ENCODE measurements at regions not wholly inside any gene's neighbourhood (a gene's known extent, or its start where the extent isn't known, plus 50 kb on each side); places are given as distances from the start of the nearest gene placed in this dataset.

DNA sequence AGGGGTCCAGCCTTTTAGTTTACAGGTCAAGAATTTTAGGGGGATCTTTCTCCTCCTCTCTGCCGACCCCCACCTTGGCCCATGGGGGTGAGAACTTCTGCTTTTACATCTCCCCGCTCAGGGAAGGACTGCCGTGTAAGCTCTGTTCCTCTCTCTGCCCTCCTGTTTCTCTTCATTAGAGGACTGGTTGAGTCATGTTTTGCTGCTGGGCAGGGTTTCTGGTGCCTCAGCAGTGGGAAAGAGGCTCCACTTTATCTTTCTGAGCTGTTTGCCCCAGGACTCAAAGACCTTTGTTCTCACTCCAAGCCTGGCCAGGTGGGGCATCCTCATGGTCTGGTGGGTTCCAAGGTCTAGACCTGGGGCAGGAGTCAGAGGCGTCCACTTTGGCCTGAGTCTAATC lies 93.0 kb downstream of the UTP18 start (continued):
- TF ChIP-seq, protein P1, sequence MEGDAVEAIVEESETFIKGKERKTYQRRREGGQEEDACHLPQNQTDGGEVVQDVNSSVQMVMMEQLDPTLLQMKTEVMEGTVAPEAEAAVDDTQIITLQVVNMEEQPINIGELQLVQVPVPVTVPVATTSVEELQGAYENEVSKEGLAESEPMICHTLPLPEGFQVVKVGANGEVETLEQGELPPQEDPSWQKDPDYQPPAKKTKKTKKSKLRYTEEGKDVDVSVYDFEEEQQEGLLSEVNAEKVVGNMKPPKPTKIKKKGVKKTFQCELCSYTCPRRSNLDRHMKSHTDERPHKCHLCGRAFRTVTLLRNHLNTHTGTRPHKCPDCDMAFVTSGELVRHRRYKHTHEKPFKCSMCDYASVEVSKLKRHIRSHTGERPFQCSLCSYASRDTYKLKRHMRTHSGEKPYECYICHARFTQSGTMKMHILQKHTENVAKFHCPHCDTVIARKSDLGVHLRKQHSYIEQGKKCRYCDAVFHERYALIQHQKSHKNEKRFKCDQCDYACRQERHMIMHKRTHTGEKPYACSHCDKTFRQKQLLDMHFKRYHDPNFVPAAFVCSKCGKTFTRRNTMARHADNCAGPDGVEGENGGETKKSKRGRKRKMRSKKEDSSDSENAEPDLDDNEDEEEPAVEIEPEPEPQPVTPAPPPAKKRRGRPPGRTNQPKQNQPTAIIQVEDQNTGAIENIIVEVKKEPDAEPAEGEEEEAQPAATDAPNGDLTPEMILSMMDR (conservative IDR thresholded peaks at IDR 0.05; ENCODE audit: low read depth in 2 of 2) = no peak
- TF ChIP-seq JUNB (IDR thresholded peaks at IDR 0.05; ENCODE audit: unreplicated experiment) = no peak

GRCh38 chr17:51354936-51355335 lies 94.6 kb downstream of the UTP18 start:
- no peak overlapping the region for H3K4me2 ChIP-seq
- H3K4me3 ChIP-seq = no peak overlapping the region
- ATAC-seq (no peak), DNase-seq (ENCODE audit: low spot score) (no peak)
- no peak overlapping the region for H3K4me3 Mint-ChIP-seq
- H3K36me3 Mint-ChIP-seq (ENCODE audit: low read depth) = no peaks in the 10 kb centered on the region
- no peaks in the 10 kb centered on the region for H4K20me1 ChIP-seq (replicated peaks; ENCODE audit: insufficient read depth)
- H3K27me3 ChIP-seq (ENCODE audit: insufficient read depth) = no peaks in the 10 kb centered on the region
- H3K4me1 Mint-ChIP-seq = no peaks in the 10 kb centered on the region
- no peaks in the 10 kb centered on the region; the same call in 1 of the 2 replicates for H3K4me1 ChIP-seq (ENCODE audit: insufficient read depth)
- H3K36me3 ChIP-seq (ENCODE audit: insufficient read depth) = no peaks in the 10 kb centered on the region
- no peaks in the 10 kb centered on the region for H3K27me3 Mint-ChIP-seq (ENCODE audit: insufficient read depth, low read depth, poor library complexity)
- H3K27ac ChIP-seq (ENCODE audit: low read depth) = no peak overlapping the region
- no peaks in the 10 kb centered on the region for H3K79me2 ChIP-seq (replicated peaks; ENCODE audit: insufficient read depth)
- peaks cover 9% of the 10 kb centered on the region for H3K9me2 ChIP-seq (ENCODE audit: insufficient read depth)
- H3K27ac Mint-ChIP-seq = no peak overlapping the region
- H2AFZ ChIP-seq = no peak overlapping the region
- H3F3A ChIP-seq (replicated peaks; ENCODE audit: low read depth) = no peaks in the 10 kb centered on the region
- no peaks in the 10 kb centered on the region for H3K9me3 Mint-ChIP-seq
- TF ChIP-seq CREB1 (CRISPR knock-in tag; IDR thresholded peaks at IDR 0.05; ENCODE audit: low read depth) = no peak
- TF ChIP-seq JUNB (IDR thresholded peaks at IDR 0.05; ENCODE audit: unreplicated experiment) = no peak
- no peak for TF ChIP-seq EZH2 (IDR thresholded peaks at IDR 0.05; ENCODE audit: low read depth, unreplicated experiment)
- TF ChIP-seq POLR2AphosphoS5 (IDR thresholded peaks at IDR 0.05; ENCODE audit: low read depth) = no peak
- no peak for TF ChIP-seq REST (IDR thresholded peaks at IDR 0.05; ENCODE audit: unreplicated experiment)
- no peak for TF ChIP-seq ETS1 (IDR thresholded peaks at IDR 0.05)
- no peak for TF ChIP-seq ZNF114 (CRISPR knock-in tag; IDR thresholded peaks at IDR 0.05)
- TF ChIP-seq STAT1 (IDR thresholded peaks at IDR 0.05; ENCODE audit: unreplicated experiment) = no peak
- TF ChIP-seq, protein P2, sequence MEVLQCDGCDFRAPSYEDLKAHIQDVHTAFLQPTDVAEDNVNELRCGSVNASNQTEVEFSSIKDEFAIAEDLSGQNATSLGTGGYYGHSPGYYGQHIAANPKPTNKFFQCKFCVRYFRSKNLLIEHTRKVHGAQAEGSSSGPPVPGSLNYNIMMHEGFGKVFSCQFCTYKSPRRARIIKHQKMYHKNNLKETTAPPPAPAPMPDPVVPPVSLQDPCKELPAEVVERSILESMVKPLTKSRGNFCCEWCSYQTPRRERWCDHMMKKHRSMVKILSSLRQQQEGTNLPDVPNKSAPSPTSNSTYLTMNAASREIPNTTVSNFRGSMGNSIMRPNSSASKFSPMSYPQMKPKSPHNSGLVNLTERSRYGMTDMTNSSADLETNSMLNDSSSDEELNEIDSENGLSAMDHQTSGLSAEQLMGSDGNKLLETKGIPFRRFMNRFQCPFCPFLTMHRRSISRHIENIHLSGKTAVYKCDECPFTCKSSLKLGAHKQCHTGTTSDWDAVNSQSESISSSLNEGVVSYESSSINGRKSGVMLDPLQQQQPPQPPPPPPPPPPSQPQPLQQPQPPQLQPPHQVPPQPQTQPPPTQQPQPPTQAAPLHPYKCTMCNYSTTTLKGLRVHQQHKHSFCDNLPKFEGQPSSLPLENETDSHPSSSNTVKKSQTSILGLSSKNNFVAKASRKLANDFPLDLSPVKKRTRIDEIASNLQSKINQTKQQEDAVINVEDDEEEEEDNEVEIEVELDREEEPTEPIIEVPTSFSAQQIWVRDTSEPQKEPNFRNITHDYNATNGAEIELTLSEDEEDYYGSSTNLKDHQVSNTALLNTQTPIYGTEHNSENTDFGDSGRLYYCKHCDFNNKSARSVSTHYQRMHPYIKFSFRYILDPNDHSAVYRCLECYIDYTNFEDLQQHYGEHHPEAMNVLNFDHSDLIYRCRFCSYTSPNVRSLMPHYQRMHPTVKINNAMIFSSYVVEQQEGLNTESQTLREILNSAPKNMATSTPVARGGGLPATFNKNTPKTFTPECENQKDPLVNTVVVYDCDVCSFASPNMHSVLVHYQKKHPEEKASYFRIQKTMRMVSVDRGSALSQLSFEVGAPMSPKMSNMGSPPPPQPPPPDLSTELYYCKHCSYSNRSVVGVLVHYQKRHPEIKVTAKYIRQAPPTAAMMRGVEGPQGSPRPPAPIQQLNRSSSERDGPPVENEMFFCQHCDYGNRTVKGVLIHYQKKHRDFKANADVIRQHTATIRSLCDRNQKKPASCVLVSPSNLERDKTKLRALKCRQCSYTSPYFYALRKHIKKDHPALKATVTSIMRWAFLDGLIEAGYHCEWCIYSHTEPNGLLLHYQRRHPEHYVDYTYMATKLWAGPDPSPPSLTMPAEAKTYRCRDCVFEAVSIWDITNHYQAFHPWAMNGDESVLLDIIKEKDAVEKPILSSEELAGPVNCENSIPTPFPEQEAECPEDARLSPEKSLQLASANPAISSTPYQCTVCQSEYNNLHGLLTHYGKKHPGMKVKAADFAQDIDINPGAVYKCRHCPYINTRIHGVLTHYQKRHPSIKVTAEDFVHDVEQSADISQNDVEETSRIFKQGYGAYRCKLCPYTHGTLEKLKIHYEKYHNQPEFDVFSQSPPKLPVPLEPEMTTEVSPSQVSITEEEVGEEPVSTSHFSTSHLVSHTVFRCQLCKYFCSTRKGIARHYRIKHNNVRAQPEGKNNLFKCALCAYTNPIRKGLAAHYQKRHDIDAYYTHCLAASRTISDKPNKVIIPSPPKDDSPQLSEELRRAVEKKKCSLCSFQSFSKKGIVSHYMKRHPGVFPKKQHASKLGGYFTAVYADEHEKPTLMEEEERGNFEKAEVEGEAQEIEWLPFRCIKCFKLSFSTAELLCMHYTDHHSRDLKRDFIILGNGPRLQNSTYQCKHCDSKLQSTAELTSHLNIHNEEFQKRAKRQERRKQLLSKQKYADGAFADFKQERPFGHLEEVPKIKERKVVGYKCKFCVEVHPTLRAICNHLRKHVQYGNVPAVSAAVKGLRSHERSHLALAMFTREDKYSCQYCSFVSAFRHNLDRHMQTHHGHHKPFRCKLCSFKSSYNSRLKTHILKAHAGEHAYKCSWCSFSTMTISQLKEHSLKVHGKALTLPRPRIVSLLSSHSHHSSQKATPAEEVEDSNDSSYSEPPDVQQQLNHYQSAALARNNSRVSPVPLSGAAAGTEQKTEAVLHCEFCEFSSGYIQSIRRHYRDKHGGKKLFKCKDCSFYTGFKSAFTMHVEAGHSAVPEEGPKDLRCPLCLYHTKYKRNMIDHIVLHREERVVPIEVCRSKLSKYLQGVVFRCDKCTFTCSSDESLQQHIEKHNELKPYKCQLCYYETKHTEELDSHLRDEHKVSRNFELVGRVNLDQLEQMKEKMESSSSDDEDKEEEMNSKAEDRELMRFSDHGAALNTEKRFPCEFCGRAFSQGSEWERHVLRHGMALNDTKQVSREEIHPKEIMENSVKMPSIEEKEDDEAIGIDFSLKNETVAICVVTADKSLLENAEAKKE (CRISPR knock-in tag; IDR thresholded peaks at IDR 0.05) = no peak
- TF ChIP-seq NANOG (IDR thresholded peaks at IDR 0.05; ENCODE audit: borderline replicate concordance) = no peak
- TF ChIP-seq, protein P1 (conservative IDR thresholded peaks at IDR 0.05; ENCODE audit: low read depth in 2 of 2) = no peak
